ENCODE measurements at regions not wholly inside any gene's neighbourhood (a gene's known extent, or its start where the extent isn't known, plus 50 kb on each side); places are given as distances from the start of the nearest gene placed in this dataset.

DNA sequence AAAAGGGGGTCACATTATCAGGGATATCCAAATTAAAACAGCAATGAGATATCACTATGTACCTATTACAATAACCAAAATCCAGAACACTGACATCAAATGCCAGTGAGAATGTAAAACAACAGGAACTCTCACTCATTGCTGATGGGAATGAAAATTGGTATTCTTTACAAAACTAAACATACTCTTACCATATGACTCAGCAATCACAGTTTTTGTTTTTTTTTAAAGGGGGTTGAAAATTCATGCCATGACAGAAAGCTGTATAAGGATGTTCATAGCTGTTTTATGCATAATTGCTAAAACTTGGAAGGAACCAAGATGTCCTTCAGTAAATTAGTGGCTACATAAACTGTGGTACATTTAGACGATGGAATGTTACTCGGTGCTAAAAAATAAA, 71.6 kb upstream of the SLITRK1 start (continued):
- TF ChIP-seq E2F4 (CRISPR knock-in tag; IDR thresholded peaks at IDR 0.05; ENCODE audit: borderline replicate concordance, low read depth) (no peak), ESRRA (CRISPR knock-in tag; IDR thresholded peaks at IDR 0.05; ENCODE audit: borderline replicate concordance) (no peak), IRF1 (CRISPR knock-in tag; IDR thresholded peaks at IDR 0.05) (no peak), ZNF512 (CRISPR knock-in tag; IDR thresholded peaks at IDR 0.05; ENCODE audit: borderline replicate concordance) (no peak), FOXJ3 (CRISPR knock-in tag; IDR thresholded peaks at IDR 0.05; ENCODE audit: borderline replicate concordance) (no peak)

- POLR2A ChIA-PET: no interaction called here
- Mint-ChIP-seq H3K36me3 (no peaks in the 10 kb centered on the region), H3K4me3 (no peak overlapping the region), H3K4me1 (peaks cover 11% of the 10 kb centered on the region), H3K27me3 (ENCODE audit: low read depth) (no peaks in the 10 kb centered on the region), H3K9me3 (no peaks in the 10 kb centered on the region), H3K27ac (no peak overlapping the region)
- no peak for TF ChIP-seq JAZF1 (CRISPR knock-in tag; IDR thresholded peaks at IDR 0.05)
- TF ChIP-seq NFE2L1 (CRISPR knock-in tag; IDR thresholded peaks at IDR 0.05): no peak
- no peak for TF ChIP-seq KAT7 (CRISPR knock-in tag; IDR thresholded peaks at IDR 0.05; ENCODE audit: borderline replicate concordance)
- no peak for TF ChIP-seq ZNF423 (CRISPR knock-in tag; IDR thresholded peaks at IDR 0.05)
- TF ChIP-seq SMAD4 (CRISPR knock-in tag; IDR thresholded peaks at IDR 0.05): no peak
- TF ChIP-seq CTCF (IDR thresholded peaks at IDR 0.05): no peak
- no peak for TF ChIP-seq NR3C1 (CRISPR knock-in tag; conservative IDR thresholded peaks at IDR 0.05; ENCODE audit: low read depth)
- TF ChIP-seq, protein P1, sequence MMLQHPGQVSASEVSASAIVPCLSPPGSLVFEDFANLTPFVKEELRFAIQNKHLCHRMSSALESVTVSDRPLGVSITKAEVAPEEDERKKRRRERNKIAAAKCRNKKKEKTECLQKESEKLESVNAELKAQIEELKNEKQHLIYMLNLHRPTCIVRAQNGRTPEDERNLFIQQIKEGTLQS (CRISPR knock-in tag; conservative IDR thresholded peaks at IDR 0.05): no peak
- no peak for DNase-seq (ENCODE audit: low spot score)
- no peak for ATAC-seq
- CTCF ChIA-PET: no interaction called here
Observed at GRCh38 chr13:83950293-83950692, 68.0 kb upstream of the SLITRK1 start.

GRCh38 chr13:83943530-83944279, 61.4 kb upstream of the SLITRK1 start:
- no peak overlapping the region for H3K4me3 Mint-ChIP-seq
- ChIA-PET CTCF (no interaction called here), POLR2A (no interaction called here)
- H3K27ac Mint-ChIP-seq: peak overlapping the region; percentile 47; the same call in 1 of the 2 replicates
- H3K27me3 Mint-ChIP-seq (ENCODE audit: low read depth): no peaks in the 10 kb centered on the region
- peaks cover 52% of the 10 kb centered on the region for H3K4me1 Mint-ChIP-seq
- peaks cover 18% of the 10 kb centered on the region for H3K36me3 Mint-ChIP-seq
- H3K9me3 Mint-ChIP-seq: peaks cover 12% of the 10 kb centered on the region
- DNase-seq (ENCODE audit: low spot score) (no peak), ATAC-seq (peak; percentile 77)
- TF ChIP-seq NFATC4 (CRISPR knock-in tag; IDR thresholded peaks at IDR 0.05) (no peak), RELA (CRISPR knock-in tag; IDR thresholded peaks at IDR 0.05; ENCODE audit: borderline replicate concordance) (no peak), ZBTB21 (CRISPR knock-in tag; IDR thresholded peaks at IDR 0.05; ENCODE audit: borderline replicate concordance) (no peak), ZNF121 (CRISPR knock-in tag; IDR thresholded peaks at IDR 0.05) (no peak), ZNF281 (CRISPR knock-in tag; IDR thresholded peaks at IDR 0.05) (no peak), CREB1 (CRISPR knock-in tag; IDR thresholded peaks at IDR 0.05) (no peak), PRRX2 (CRISPR knock-in tag; IDR thresholded peaks at IDR 0.05) (no peak), ZNF263 (CRISPR knock-in tag; IDR thresholded peaks at IDR 0.05; ENCODE audit: low read depth) (no peak), OVOL2 (CRISPR knock-in tag; IDR thresholded peaks at IDR 0.05; ENCODE audit: borderline replicate concordance) (no peak)
- TF ChIP-seq, protein P1 (CRISPR knock-in tag; conservative IDR thresholded peaks at IDR 0.05): no peak
